HCT116 (cell line): ENCODE measurements at regions not wholly inside any gene's neighbourhood (a gene's known extent, or its start where the extent isn't known, plus 50 kb on each side); places are given as distances from the start of the nearest gene placed in this dataset.

Experiments
- CBX3 ChIP-seq: IDR thresholded peaks from 2 replicates; pipeline ENCODE4 v1.6.1; 2012; ENCODE audit warnings: low read depth
- CEBPB ChIP-seq: IDR thresholded peaks from 2 replicates; pipeline ENCODE4 v1.6.1; 2012; ENCODE audit warnings: low read depth
- CTCF ChIP-seq, 3 experiments: fragments of 200-600 bp in 1 of 3; sonication (generic) in 1 of 3; IDR thresholded peaks in 2 of 3; conservative IDR thresholded peaks in 1 of 3; 2 replicates each; pipeline ENCODE4 v1.5.1; 2012 to 2017; ENCODE audit warnings: low read depth in 2 of 3, low read length in 2 of 3, antibody characterized with exemption in 1 of 3, borderline replicate concordance in 1 of 3, control low read depth in 1 of 3, mild to moderate bottlenecking in 1 of 3, mixed read lengths in 1 of 3, mixed run types in 1 of 3, moderate library complexity in 1 of 3; ENCODE audit not compliant: insufficient read depth in 1 of 3
- FOSL1 ChIP-seq: IDR thresholded peaks from 2 replicates; pipeline ENCODE4 v1.6.1; 2012; ENCODE audit warnings: low read depth
- POLR2AphosphoS5 ChIP-seq: IDR thresholded peaks from 2 replicates; pipeline ENCODE4 v1.6.1; 2011; ENCODE audit warnings: mild to moderate bottlenecking, low read depth, low read length, moderate library complexity
- RAD21 ChIP-seq: IDR thresholded peaks from 2 replicates; pipeline ENCODE4 v1.6.1; 2012; ENCODE audit warnings: low read depth, mild to moderate bottlenecking
- ZNF274 ChIP-seq: fragments of 200-500 bp; sonication (Bioruptor generic); IDR thresholded peaks from 2 replicates; pipeline ENCODE4 v1.6.1; 2014; ENCODE audit warnings: mild to moderate bottlenecking, low read depth, low read length, inconsistent platforms

- TF ChIP-seq CTCF (IDR thresholded peaks at IDR 0.05 in 2 of 3, conservative IDR thresholded peaks at IDR 0.05 in 1 of 3; ENCODE audit: borderline replicate concordance in 1 of 3, insufficient read depth in 1 of 3, low read depth in 2 of 3, low read length in 2 of 3) (no peak), POLR2AphosphoS5 (no peak), CBX3 (no peak), ZNF274 (no peak), CEBPB (no peak), FOSL1 (no peak), RAD21 (no peak)
Observed at GRCh38 chr5:116372931-116373597, 201.6 kb downstream of the SEMA6A start.
